GM23248 (cell line): ENCODE measurements at regions not wholly inside any gene's neighbourhood (a gene's known extent, or its start where the extent isn't known, plus 50 kb on each side); places are given as distances from the start of the nearest gene placed in this dataset.

Experiments used
- EZH2 ChIP-seq: fragments of 200-600 bp; sonication (generic); IDR thresholded peaks from 2 replicates; pipeline ENCODE4 v1.6.1; 2018; ENCODE audit warnings: antibody characterized with exemption, mild to moderate bottlenecking; ENCODE audit not compliant: insufficient read depth, poor library complexity, severe bottlenecking
- EZH2phosphoT487 ChIP-seq: fragments of 200-600 bp; sonication (generic); IDR thresholded peaks from 2 replicates; pipeline ENCODE4 v1.6.1; 2018; ENCODE audit warnings: antibody characterized with exemption, moderate library complexity, mild to moderate bottlenecking, low read depth; ENCODE audit not compliant: insufficient read depth

- TF ChIP-seq EZH2phosphoT487 (no peak), EZH2 (no peak)
Measured at GRCh38 chr1:196074182-196074581, 534.1 kb downstream of the KCNT2 start.
